Panc1 (cell line): ENCODE measurements at regions not wholly inside any gene's neighbourhood (a gene's known extent, or its start where the extent isn't known, plus 50 kb on each side); places are given as distances from the start of the nearest gene placed in this dataset.

Source experiments
- POLR2AphosphoS5 ChIP-seq: IDR thresholded peaks from 2 replicates; pipeline ENCODE4 v1.6.1; 2012; ENCODE audit warnings: mild to moderate bottlenecking, low read depth, low read length, moderate library complexity
- SIN3A ChIP-seq: IDR thresholded peaks from 2 replicates; pipeline ENCODE4 v1.6.1; 2012; ENCODE audit warnings: low read depth, mild to moderate bottlenecking, low read length, moderate library complexity, borderline replicate concordance; ENCODE audit not compliant: insufficient read depth
- TCF7L2 ChIP-seq: IDR thresholded peaks from 2 replicates; pipeline ENCODE4 v1.6.1; 2011; ENCODE audit warnings: mild to moderate bottlenecking, low read depth, low read length, inconsistent platforms
- TF ChIP-seq, protein P1 (sequence below): fragments of 450-650 bp; IDR thresholded peaks from 2 replicates; pipeline ENCODE4 v1.5.1; 2017; ENCODE audit warnings: mild to moderate bottlenecking
- TF ChIP-seq, protein P2 (sequence below), 2 experiments: IDR thresholded peaks; 2 replicates each; pipeline ENCODE4 v1.6.1; 2011 to 2012; ENCODE audit warnings: low read depth in 2 of 2, control low read depth in 1 of 2, low read length in 1 of 2, mild to moderate bottlenecking in 1 of 2, moderate library complexity in 1 of 2; ENCODE audit not compliant: insufficient read depth in 1 of 2

DNA sequence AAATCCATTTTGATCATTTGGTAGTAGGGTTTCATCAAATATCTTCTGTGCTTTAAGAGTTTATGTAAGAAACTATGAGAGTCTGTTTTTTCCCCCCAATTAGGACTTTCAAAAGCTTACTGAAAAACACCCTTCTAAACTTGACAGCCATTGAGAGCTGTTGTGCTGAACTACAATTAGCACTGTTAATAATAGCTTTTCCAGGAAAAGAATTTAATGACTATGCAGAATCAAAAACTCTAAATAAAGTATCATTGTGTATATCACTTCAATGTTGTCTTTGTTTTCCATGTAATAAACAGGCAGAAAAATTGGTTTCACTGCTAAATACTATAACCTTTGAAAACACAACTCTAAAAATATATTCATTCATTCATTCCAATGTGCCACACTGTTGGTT is 121.4 kb upstream of the PDE5A start:
- TF ChIP-seq, protein P1, sequence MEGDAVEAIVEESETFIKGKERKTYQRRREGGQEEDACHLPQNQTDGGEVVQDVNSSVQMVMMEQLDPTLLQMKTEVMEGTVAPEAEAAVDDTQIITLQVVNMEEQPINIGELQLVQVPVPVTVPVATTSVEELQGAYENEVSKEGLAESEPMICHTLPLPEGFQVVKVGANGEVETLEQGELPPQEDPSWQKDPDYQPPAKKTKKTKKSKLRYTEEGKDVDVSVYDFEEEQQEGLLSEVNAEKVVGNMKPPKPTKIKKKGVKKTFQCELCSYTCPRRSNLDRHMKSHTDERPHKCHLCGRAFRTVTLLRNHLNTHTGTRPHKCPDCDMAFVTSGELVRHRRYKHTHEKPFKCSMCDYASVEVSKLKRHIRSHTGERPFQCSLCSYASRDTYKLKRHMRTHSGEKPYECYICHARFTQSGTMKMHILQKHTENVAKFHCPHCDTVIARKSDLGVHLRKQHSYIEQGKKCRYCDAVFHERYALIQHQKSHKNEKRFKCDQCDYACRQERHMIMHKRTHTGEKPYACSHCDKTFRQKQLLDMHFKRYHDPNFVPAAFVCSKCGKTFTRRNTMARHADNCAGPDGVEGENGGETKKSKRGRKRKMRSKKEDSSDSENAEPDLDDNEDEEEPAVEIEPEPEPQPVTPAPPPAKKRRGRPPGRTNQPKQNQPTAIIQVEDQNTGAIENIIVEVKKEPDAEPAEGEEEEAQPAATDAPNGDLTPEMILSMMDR, result no peak
- TF ChIP-seq, protein P2, sequence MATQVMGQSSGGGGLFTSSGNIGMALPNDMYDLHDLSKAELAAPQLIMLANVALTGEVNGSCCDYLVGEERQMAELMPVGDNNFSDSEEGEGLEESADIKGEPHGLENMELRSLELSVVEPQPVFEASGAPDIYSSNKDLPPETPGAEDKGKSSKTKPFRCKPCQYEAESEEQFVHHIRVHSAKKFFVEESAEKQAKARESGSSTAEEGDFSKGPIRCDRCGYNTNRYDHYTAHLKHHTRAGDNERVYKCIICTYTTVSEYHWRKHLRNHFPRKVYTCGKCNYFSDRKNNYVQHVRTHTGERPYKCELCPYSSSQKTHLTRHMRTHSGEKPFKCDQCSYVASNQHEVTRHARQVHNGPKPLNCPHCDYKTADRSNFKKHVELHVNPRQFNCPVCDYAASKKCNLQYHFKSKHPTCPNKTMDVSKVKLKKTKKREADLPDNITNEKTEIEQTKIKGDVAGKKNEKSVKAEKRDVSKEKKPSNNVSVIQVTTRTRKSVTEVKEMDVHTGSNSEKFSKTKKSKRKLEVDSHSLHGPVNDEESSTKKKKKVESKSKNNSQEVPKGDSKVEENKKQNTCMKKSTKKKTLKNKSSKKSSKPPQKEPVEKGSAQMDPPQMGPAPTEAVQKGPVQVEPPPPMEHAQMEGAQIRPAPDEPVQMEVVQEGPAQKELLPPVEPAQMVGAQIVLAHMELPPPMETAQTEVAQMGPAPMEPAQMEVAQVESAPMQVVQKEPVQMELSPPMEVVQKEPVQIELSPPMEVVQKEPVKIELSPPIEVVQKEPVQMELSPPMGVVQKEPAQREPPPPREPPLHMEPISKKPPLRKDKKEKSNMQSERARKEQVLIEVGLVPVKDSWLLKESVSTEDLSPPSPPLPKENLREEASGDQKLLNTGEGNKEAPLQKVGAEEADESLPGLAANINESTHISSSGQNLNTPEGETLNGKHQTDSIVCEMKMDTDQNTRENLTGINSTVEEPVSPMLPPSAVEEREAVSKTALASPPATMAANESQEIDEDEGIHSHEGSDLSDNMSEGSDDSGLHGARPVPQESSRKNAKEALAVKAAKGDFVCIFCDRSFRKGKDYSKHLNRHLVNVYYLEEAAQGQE (IDR thresholded peaks at IDR 0.05; ENCODE audit: insufficient read depth in 1 of 2, low read depth in 2 of 2, low read length in 1 of 2), result no peak
- TF ChIP-seq POLR2AphosphoS5 (no peak), SIN3A (no peak), TCF7L2 (no peak)
